Upper lobe of right lung (tissue), 1 donor: ENCODE measurements at regions not wholly inside any gene's neighbourhood (a gene's known extent, or its start where the extent isn't known, plus 50 kb on each side); places are given as distances from the start of the nearest gene placed in this dataset.
A peak's percentile ranks its signal among the peaks of the same experiment; 100 is the strongest.
"Not testable (repeated sequence)": the region's sequence is repeated elsewhere in the genome, so short reads cannot be mapped to it uniquely, and the experiment has no call there.

Experiments used
- ATAC-seq: fragments of 200-7000 bp; cut with Tn5 transposase; one replicate; pipeline ENCODE4 v1.9.1; 2020; ENCODE audit warnings: mild to moderate bottlenecking, moderate library complexity
- DNase-seq: peaks from one replicate; pipeline ENCODE4 v3.0.0-alpha.2; 2020
- H3K27ac ChIP-seq: fragments of 200-600 bp; one replicate; pipeline ENCODE4 v1.8.0; 2022
- H3K27me3 ChIP-seq: fragments of 200-600 bp; one replicate; pipeline ENCODE4 v1.8.0; 2022; ENCODE audit warnings: mild to moderate bottlenecking
- H3K36me3 ChIP-seq: fragments of 200-600 bp; one replicate; pipeline ENCODE4 v1.8.0; 2022
- H3K4me1 ChIP-seq: fragments of 200-600 bp; one replicate; pipeline ENCODE4 v1.8.0; 2022
- H3K4me3 ChIP-seq: fragments of 200-600 bp; one replicate; pipeline ENCODE4 v1.8.0; 2022; ENCODE audit warnings: mild to moderate bottlenecking
- H3K9me3 ChIP-seq: fragments of 200-600 bp; one replicate; pipeline ENCODE4 v1.8.0; 2022
- intact Hi-C: fragments of 100-400 bp; cut with DNase I; formaldehyde crosslinking; loops from one replicate; pipeline ENCODE4 v1.11.0; 2022
- TF ChIP-seq, protein P1 (sequence below): fragments of 200-600 bp; IDR thresholded peaks from one replicate; pipeline ENCODE4 v1.8.0; 2022; ENCODE audit warnings: antibody characterized with exemption
- donor health status: DM: no; HTN: yes; CAD: no; lungs with severe emphysema.

GRCh38 chr21:8987896-8988295 lies 1533.5 kb upstream of the TPTE start:
- H3K4me1 ChIP-seq, DNase-seq, H3K27ac ChIP-seq, H3K36me3 ChIP-seq, ATAC-seq, H3K4me3 ChIP-seq, H3K9me3 ChIP-seq, intact Hi-C loops: not testable (repeated sequence)
- peaks cover 32% of the 10 kb centered on the region for H3K27me3 ChIP-seq

DNA sequence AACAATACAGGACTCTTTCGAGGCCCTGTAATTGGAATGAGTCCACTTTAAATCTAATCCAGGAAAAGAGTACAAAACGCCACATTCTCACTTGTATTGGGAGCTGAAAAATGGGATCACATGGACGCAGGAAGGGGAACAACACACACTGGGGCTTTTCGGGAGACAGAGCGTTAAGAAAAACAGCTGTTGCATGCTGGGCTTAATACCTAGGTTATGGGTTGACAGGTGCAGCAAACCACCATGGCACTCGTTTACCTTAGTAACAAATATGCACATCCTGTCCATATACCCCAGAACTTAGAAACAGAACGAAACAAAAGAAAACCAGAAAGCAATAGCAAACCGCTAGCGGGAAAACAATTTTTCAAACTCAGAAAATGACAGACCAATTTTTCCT lies 1532.7 kb upstream of the TPTE start:
- H3K4me3 ChIP-seq = no peak overlapping the region
- TF ChIP-seq, protein P1, sequence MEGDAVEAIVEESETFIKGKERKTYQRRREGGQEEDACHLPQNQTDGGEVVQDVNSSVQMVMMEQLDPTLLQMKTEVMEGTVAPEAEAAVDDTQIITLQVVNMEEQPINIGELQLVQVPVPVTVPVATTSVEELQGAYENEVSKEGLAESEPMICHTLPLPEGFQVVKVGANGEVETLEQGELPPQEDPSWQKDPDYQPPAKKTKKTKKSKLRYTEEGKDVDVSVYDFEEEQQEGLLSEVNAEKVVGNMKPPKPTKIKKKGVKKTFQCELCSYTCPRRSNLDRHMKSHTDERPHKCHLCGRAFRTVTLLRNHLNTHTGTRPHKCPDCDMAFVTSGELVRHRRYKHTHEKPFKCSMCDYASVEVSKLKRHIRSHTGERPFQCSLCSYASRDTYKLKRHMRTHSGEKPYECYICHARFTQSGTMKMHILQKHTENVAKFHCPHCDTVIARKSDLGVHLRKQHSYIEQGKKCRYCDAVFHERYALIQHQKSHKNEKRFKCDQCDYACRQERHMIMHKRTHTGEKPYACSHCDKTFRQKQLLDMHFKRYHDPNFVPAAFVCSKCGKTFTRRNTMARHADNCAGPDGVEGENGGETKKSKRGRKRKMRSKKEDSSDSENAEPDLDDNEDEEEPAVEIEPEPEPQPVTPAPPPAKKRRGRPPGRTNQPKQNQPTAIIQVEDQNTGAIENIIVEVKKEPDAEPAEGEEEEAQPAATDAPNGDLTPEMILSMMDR = no peak
- no peaks in the 10 kb centered on the region for H3K9me3 ChIP-seq
- peaks cover 40% of the 10 kb centered on the region for H3K27me3 ChIP-seq
- no peak overlapping the region for H3K27ac ChIP-seq
- intact Hi-C loops = no loop called here
- ATAC-seq (no peak), DNase-seq (no peak)
- no peaks in the 10 kb centered on the region for H3K4me1 ChIP-seq
- H3K36me3 ChIP-seq = no peaks in the 10 kb centered on the region

DNA sequence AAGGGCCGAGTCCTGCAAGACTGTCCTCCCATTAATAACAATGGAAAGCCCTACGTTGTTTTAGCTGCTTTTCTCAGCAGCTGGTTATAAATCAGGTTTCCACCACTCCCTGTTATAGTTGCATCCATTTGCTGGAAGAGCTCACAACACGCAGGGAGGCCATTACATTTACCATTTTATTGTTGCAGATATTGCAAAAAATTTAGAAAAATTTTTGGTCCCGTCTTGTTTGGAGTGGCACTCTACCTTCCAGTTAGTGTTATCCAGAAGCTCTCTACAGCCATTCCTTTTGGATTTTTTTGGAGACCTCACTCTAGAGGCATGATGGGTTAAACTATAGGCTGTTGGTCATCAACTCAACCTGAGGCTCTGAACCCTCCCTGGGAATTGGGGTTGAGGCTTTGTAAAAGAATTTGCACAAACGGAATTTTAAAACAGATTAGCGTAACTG lies 1532.1 kb upstream of the TPTE start:
- peak; percentile 35 for ATAC-seq
- Histone ChIP-seq H3K4me3 (no peak overlapping the region), H3K4me1 (no peaks in the 10 kb centered on the region), H3K36me3 (no peaks in the 10 kb centered on the region), H3K27ac (no peak overlapping the region), H3K9me3 (no peaks in the 10 kb centered on the region), H3K27me3 (peaks cover 46% of the 10 kb centered on the region)
- DNase-seq = no peak
- TF ChIP-seq, protein P1 = no peak
- intact Hi-C loops = no loop called here

- Histone ChIP-seq H3K4me3 (no peak overlapping the region), H3K27ac (no peak overlapping the region), H3K36me3 (no peaks in the 10 kb centered on the region), H3K27me3 (peaks cover 52% of the 10 kb centered on the region), H3K9me3 (no peaks in the 10 kb centered on the region), H3K4me1 (no peaks in the 10 kb centered on the region)
- peak; percentile 54 for ATAC-seq
- intact Hi-C loops = no loop called here
- TF ChIP-seq, protein P1 = no peak
- no peak for DNase-seq
Measured at GRCh38 chr21:8989721-8990325, 1531.6 kb upstream of the TPTE start.

GRCh38 chr21:8990326-8991087 lies 1530.9 kb upstream of the TPTE start:
- peaks cover 57% of the 10 kb centered on the region for H3K27me3 ChIP-seq
- no peaks in the 10 kb centered on the region for H3K36me3 ChIP-seq
- TF ChIP-seq, protein P1 = no peak
- DNase-seq (no peak), ATAC-seq (peak; percentile 45)
- H3K4me1 ChIP-seq = no peaks in the 10 kb centered on the region
- H3K4me3 ChIP-seq = no peak overlapping the region
- no peaks in the 10 kb centered on the region for H3K9me3 ChIP-seq
- no peak overlapping the region for H3K27ac ChIP-seq
- intact Hi-C loops = no loop called here

DNA sequence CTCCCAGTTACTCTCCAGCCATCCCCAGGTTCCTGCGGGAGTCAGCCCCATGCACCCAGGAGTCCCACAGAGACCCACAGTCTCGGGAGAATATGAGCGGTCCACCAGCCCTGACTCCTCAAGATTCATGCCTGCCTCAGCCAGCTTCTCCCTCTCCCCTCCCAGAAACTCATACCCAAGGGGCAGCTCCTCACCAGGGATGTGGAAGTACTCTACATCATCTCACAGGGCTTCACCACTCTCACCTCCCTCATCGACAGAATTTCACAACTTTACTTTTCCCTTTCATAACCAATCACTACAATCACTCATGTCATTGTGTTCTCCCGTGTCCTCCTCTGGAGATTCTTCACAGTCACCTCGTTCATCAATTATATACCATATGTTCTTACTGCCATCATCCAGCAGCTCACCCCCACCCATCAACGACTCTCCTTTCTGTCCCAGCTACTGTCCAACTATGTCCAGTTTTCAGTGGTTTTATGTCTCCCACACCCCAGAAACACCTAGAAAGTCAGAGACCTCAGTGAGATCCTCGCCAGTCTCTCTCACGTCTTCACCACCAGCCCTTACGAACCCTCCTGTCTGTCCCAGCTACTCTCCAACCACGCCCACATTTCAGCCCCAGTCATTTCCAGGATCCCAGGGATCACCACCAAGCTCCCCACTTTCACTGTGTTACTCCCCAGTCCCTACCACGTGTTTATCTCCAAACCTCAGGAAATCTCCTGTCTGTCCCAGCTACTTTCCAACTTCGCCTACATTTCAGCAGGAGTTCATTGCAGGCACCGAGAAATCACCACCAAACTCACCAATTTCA lies 1530.1 kb upstream of the TPTE start:
- Histone ChIP-seq H3K4me1 (no peaks in the 10 kb centered on the region), H3K27me3 (peaks cover 57% of the 10 kb centered on the region), H3K9me3 (no peaks in the 10 kb centered on the region), H3K27ac (no peak overlapping the region), H3K4me3 (no peak overlapping the region), H3K36me3 (no peaks in the 10 kb centered on the region)
- no peak for DNase-seq
- TF ChIP-seq, protein P1 = no peak
- intact Hi-C loops = no loop called here
- no peak for ATAC-seq
